GM23338 (cell line): ENCODE measurements at regions not wholly inside any gene's neighbourhood (a gene's known extent, or its start where the extent isn't known, plus 50 kb on each side); places are given as distances from the start of the nearest gene placed in this dataset.

Experiments used
- CTCF ChIP-seq, 2 experiments: fragments of 200-600 bp in 1 of 2; sonication (generic) in 1 of 2; conservative IDR thresholded peaks; 2 replicates each; pipeline versions ENCODE4 v1.5.1 to v1.6.1; 2016 to 2017; ENCODE audit warnings: antibody characterized with exemption in 2 of 2, low read depth in 2 of 2, mild to moderate bottlenecking in 2 of 2, moderate library complexity in 1 of 2
- EZH2phosphoT487 ChIP-seq: fragments of 200-600 bp; sonication (generic); IDR thresholded peaks from one replicate; pipeline ENCODE4 v1.8.1; 2018; ENCODE audit warnings: antibody characterized with exemption; ENCODE audit not compliant: unreplicated experiment

DNA sequence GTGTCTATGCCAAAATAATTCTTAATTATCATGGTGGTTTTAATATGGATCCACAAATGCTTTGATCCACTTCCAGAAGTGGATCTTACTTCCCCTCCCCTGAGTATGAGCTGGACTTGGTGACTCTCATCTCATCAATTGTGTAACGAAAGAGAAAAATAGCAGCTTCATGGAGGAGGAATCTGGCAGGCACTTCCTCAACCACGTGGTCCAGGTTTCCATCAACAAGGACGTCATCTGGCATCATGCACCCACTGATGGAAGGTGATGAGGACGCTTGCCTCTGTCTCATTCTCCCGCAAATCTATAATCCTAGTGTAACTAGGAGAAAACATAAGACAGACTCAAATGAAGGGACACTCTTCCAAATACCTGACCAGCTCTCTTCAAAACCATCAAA, 54.6 kb upstream of the S1PR3 start:
- TF ChIP-seq EZH2phosphoT487 = no peak
- no peak for TF ChIP-seq CTCF (conservative IDR thresholded peaks at IDR 0.05; ENCODE audit: low read depth in 2 of 2)
